ENCODE measurements at regions not wholly inside any gene's neighbourhood (a gene's known extent, or its start where the extent isn't known, plus 50 kb on each side); places are given as distances from the start of the nearest gene placed in this dataset.
"Not testable (repeated sequence)": the region's sequence is repeated elsewhere in the genome, so short reads cannot be mapped to it uniquely, and the experiment has no call there.

- DNase-seq, result no peak
These were observed 82.2 kb upstream of the SLC22A16 start for GRCh38 chr6:110558575-110558974.

- no peak for DNase-seq
These were observed 80.8 kb upstream of the SLC22A16 start for GRCh38 chr6:110557199-110557598.

GRCh38 chr6:110556317-110557110, 80.1 kb upstream of the SLC22A16 start:
- DNase-seq, result no peak

GRCh38 chr6:110554966-110555460, 78.6 kb upstream of the SLC22A16 start:
- no peak for DNase-seq

GRCh38 chr6:110554441-110554840, 78.0 kb upstream of the SLC22A16 start:
- no peak for DNase-seq

GRCh38 chr6:110552901-110553641, 76.7 kb upstream of the SLC22A16 start:
- DNase-seq, result no peak

GRCh38 chr6:110552076-110552475, 75.7 kb upstream of the SLC22A16 start:
- no peak for DNase-seq

GRCh38 chr6:110551088-110551487, 74.7 kb upstream of the SLC22A16 start:
- DNase-seq, result no peak

GRCh38 chr6:110550353-110550752, 73.9 kb upstream of the SLC22A16 start:
- no peak for DNase-seq

- DNase-seq, result no peak
These were observed 72.9 kb upstream of the SLC22A16 start for GRCh38 chr6:110549277-110549676.

- no peak for DNase-seq
These were observed 71.9 kb upstream of the SLC22A16 start for GRCh38 chr6:110548110-110548847.

- peak; percentile 78 for DNase-seq
These were observed 71.0 kb upstream of the SLC22A16 start for GRCh38 chr6:110547266-110547964.

GRCh38 chr6:110545081-110545872, 68.9 kb upstream of the SLC22A16 start:
- no peak for DNase-seq

- DNase-seq, result no peak
These were observed 68.1 kb upstream of the SLC22A16 start for GRCh38 chr6:110544472-110544871.

- no peak for DNase-seq
These were observed 66.7 kb upstream of the SLC22A16 start for GRCh38 chr6:110543106-110543505.

GRCh38 chr6:110542311-110543024, 66.1 kb upstream of the SLC22A16 start:
- DNase-seq, result no peak

GRCh38 chr6:110541701-110542309, 65.4 kb upstream of the SLC22A16 start:
- DNase-seq, result peak; percentile 76

GRCh38 chr6:110539277-110540019, 63.0 kb upstream of the SLC22A16 start:
- DNase-seq, result not testable (repeated sequence)

- DNase-seq, result peak; percentile 14
These were observed 62.2 kb upstream of the SLC22A16 start for GRCh38 chr6:110538416-110539160.

All from fibroblast of upper back skin (primary cell).